ENCODE measurements at regions not wholly inside any gene's neighbourhood (a gene's known extent, or its start where the extent isn't known, plus 50 kb on each side); places are given as distances from the start of the nearest gene placed in this dataset.

GRCh38 chr9:108108280-108108851, 618.8 kb upstream of the KLF4 start:
- no peak for DNase-seq (ENCODE audit: low read depth)

GRCh38 chr9:108105885-108106284, 616.3 kb upstream of the KLF4 start:
- DNase-seq (ENCODE audit: low read depth), result no peak

- DNase-seq (ENCODE audit: low read depth), result no peak
Measured at GRCh38 chr9:108104991-108105390, 615.4 kb upstream of the KLF4 start.

GRCh38 chr9:108103046-108103693, 613.6 kb upstream of the KLF4 start:
- peak; percentile 78 for DNase-seq (ENCODE audit: low read depth)

GRCh38 chr9:108101410-108101809, 611.8 kb upstream of the KLF4 start:
- DNase-seq (ENCODE audit: low read depth), result no peak

GRCh38 chr9:108100571-108100970, 611.0 kb upstream of the KLF4 start:
- DNase-seq (ENCODE audit: low read depth), result no peak

- DNase-seq (ENCODE audit: low read depth), result peak; percentile 7
Measured at GRCh38 chr9:108099854-108100253, 610.3 kb upstream of the KLF4 start.

- DNase-seq (ENCODE audit: low read depth), result no peak
Measured at GRCh38 chr9:108095496-108095895, 605.9 kb upstream of the KLF4 start.

GRCh38 chr9:108094676-108094993, 605.1 kb upstream of the KLF4 start:
- no peak for DNase-seq (ENCODE audit: low read depth)

- DNase-seq (ENCODE audit: low read depth), result peak; percentile 83
Measured at GRCh38 chr9:108093773-108094675, 604.5 kb upstream of the KLF4 start.

GRCh38 chr9:108088916-108089315, 599.3 kb upstream of the KLF4 start:
- DNase-seq (ENCODE audit: low read depth), result no peak

- no peak for DNase-seq (ENCODE audit: low read depth)
Measured at GRCh38 chr9:108087781-108088180, 598.2 kb upstream of the KLF4 start.

- no peak for DNase-seq (ENCODE audit: low read depth)
Measured at GRCh38 chr9:108086624-108087023, 597.1 kb upstream of the KLF4 start.

GRCh38 chr9:108085294-108085693, 595.7 kb upstream of the KLF4 start:
- no peak for DNase-seq (ENCODE audit: low read depth)

GRCh38 chr9:108083796-108084352, 594.3 kb upstream of the KLF4 start:
- DNase-seq (ENCODE audit: low read depth), result no peak

- DNase-seq (ENCODE audit: low read depth), result no peak
Measured at GRCh38 chr9:108083160-108083750, 593.7 kb upstream of the KLF4 start.

GRCh38 chr9:108081112-108081511, 591.5 kb upstream of the KLF4 start:
- no peak for DNase-seq (ENCODE audit: low read depth)

- no peak for DNase-seq (ENCODE audit: low read depth)
Measured at GRCh38 chr9:108080285-108080684, 590.7 kb upstream of the KLF4 start.

GRCh38 chr9:108078811-108079210, 589.2 kb upstream of the KLF4 start:
- no peak for DNase-seq (ENCODE audit: low read depth)

- DNase-seq (ENCODE audit: low read depth), result no peak
Measured at GRCh38 chr9:108078375-108078774, 588.8 kb upstream of the KLF4 start.

GRCh38 chr9:108077556-108077955, 588.0 kb upstream of the KLF4 start:
- DNase-seq (ENCODE audit: low read depth), result no peak

GRCh38 chr9:108074900-108075299, 585.3 kb upstream of the KLF4 start:
- no peak for DNase-seq (ENCODE audit: low read depth)
